Loucy (cell line): ENCODE measurements at regions not wholly inside any gene's neighbourhood (a gene's known extent, or its start where the extent isn't known, plus 50 kb on each side); places are given as distances from the start of the nearest gene placed in this dataset.

ENCODE experiments used
- EZH2phosphoT487 ChIP-seq: fragments of 200-600 bp; IDR thresholded peaks from 2 replicates; pipeline ENCODE4 v1.6.1; 2018; ENCODE audit warnings: antibody characterized with exemption, mild to moderate bottlenecking, moderate library complexity, borderline replicate concordance
- TF ChIP-seq, protein P1 (sequence below): fragments of 200-600 bp; sonication (generic); conservative IDR thresholded peaks from 2 replicates; pipeline ENCODE4 v1.5.1; 2014; ENCODE audit warnings: mild to moderate bottlenecking, antibody characterized with exemption, low read length

DNA sequence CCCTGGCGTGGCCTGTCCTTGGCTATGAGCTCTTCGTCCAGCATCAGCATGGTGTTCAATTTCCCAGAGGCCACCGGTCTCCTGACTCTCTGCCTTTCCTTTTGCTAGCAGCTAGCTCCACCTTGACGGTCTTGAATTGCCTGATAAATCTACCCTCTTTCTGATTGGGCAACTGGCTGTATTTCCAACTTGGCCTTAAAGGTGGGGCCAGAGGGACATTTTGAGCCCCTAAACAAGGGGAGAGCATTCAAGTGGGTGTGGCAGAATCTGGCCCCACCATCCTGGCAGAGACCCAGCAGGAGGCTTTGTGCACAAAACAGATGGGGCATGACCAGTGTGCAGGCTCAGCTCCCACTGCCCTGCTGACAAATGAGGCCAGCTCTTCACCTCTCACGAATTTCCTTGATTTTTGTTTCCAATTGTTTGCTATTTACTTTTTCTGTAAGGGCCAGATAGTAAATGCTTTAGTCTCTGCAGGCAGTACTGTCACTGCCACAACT, 148.9 kb upstream of the VSTM2B start:
- TF ChIP-seq, protein P1, sequence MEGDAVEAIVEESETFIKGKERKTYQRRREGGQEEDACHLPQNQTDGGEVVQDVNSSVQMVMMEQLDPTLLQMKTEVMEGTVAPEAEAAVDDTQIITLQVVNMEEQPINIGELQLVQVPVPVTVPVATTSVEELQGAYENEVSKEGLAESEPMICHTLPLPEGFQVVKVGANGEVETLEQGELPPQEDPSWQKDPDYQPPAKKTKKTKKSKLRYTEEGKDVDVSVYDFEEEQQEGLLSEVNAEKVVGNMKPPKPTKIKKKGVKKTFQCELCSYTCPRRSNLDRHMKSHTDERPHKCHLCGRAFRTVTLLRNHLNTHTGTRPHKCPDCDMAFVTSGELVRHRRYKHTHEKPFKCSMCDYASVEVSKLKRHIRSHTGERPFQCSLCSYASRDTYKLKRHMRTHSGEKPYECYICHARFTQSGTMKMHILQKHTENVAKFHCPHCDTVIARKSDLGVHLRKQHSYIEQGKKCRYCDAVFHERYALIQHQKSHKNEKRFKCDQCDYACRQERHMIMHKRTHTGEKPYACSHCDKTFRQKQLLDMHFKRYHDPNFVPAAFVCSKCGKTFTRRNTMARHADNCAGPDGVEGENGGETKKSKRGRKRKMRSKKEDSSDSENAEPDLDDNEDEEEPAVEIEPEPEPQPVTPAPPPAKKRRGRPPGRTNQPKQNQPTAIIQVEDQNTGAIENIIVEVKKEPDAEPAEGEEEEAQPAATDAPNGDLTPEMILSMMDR, result no peak
- no peak for TF ChIP-seq EZH2phosphoT487
